ENCODE measurements at regions not wholly inside any gene's neighbourhood (a gene's known extent, or its start where the extent isn't known, plus 50 kb on each side); places are given as distances from the start of the nearest gene placed in this dataset.
"Not testable (repeated sequence)": the region's sequence is repeated elsewhere in the genome, so short reads cannot be mapped to it uniquely, and the experiment has no call there.

GRCh38 chrY:14300775-14301174, 223.6 kb upstream of the NLGN4Y start:
- Mint-ChIP-seq H3K36me3 (ENCODE audit: insufficient read depth) (no peaks in the 10 kb centered on the region), H3K4me1 (ENCODE audit: low read depth) (peaks cover 22% of the 10 kb centered on the region), H3K9me3 (no peaks in the 10 kb centered on the region), H3K27me3 (ENCODE audit: low read depth) (no peaks in the 10 kb centered on the region), H3K4me3 (peak overlapping the region; percentile 8)
- ATAC-seq (peak in 1 of 2 donors; percentile 77), DNase-seq (no peak)

GRCh38 chrY:14301552-14301951, 222.8 kb upstream of the NLGN4Y start:
- no peak for DNase-seq

GRCh38 chrY:14328677-14329345, 195.5 kb upstream of the NLGN4Y start:
- Mint-ChIP-seq H3K4me1 (ENCODE audit: low read depth) (peaks cover 15% of the 10 kb centered on the region), H3K4me3 (no peak overlapping the region), H3K9me3 (no peaks in the 10 kb centered on the region), H3K36me3 (ENCODE audit: insufficient read depth) (no peaks in the 10 kb centered on the region), H3K27me3 (ENCODE audit: low read depth) (no peaks in the 10 kb centered on the region)
- DNase-seq (no peak), ATAC-seq (no peak)

More at GRCh38 chrY:14301552-14301951, 222.8 kb upstream of the NLGN4Y start:
- peak in 1 of 2 donors; percentile 67 for ATAC-seq
- no peak overlapping the region for H3K4me3 Mint-ChIP-seq
- H3K9me3 Mint-ChIP-seq, result no peaks in the 10 kb centered on the region
- no peaks in the 10 kb centered on the region for H3K27me3 Mint-ChIP-seq (ENCODE audit: low read depth)
- H3K4me1 Mint-ChIP-seq (ENCODE audit: low read depth), result peaks cover 22% of the 10 kb centered on the region
- H3K36me3 Mint-ChIP-seq (ENCODE audit: insufficient read depth), result no peaks in the 10 kb centered on the region

- H3K4me3 Mint-ChIP-seq, result no peak overlapping the region
- H3K4me1 Mint-ChIP-seq (ENCODE audit: low read depth), result peaks cover 15% of the 10 kb centered on the region
- H3K9me3 Mint-ChIP-seq, result no peaks in the 10 kb centered on the region
- H3K27me3 Mint-ChIP-seq (ENCODE audit: low read depth), result no peaks in the 10 kb centered on the region
- H3K36me3 Mint-ChIP-seq (ENCODE audit: insufficient read depth), result no peaks in the 10 kb centered on the region
- no peak for DNase-seq
- ATAC-seq, result peak in 1 of 2 donors; percentile 23
Observed at GRCh38 chrY:14330362-14330761, 194.0 kb upstream of the NLGN4Y start.

GRCh38 chrY:14339524-14339923, 184.8 kb upstream of the NLGN4Y start:
- Mint-ChIP-seq H3K4me1 (ENCODE audit: low read depth) (peaks cover 48% of the 10 kb centered on the region), H3K9me3 (no peaks in the 10 kb centered on the region), H3K36me3 (ENCODE audit: insufficient read depth) (peaks cover 2% of the 10 kb centered on the region), H3K4me3 (no peak overlapping the region), H3K27me3 (ENCODE audit: low read depth) (no peaks in the 10 kb centered on the region)
- ATAC-seq (no peak), DNase-seq (no peak)

GRCh38 chrY:14340459-14341143, 183.7 kb upstream of the NLGN4Y start:
- Mint-ChIP-seq H3K4me3 (peak overlapping the region; percentile 52), H3K27me3 (ENCODE audit: low read depth) (no peaks in the 10 kb centered on the region), H3K36me3 (ENCODE audit: insufficient read depth) (peaks cover 2% of the 10 kb centered on the region), H3K9me3 (no peaks in the 10 kb centered on the region), H3K4me1 (ENCODE audit: low read depth) (peaks cover 58% of the 10 kb centered on the region)
- ATAC-seq (peak in 1 of 2 donors; percentile 63), DNase-seq (no peak)

GRCh38 chrY:14344648-14345333, 179.5 kb upstream of the NLGN4Y start:
- peaks cover 2% of the 10 kb centered on the region for H3K36me3 Mint-ChIP-seq (ENCODE audit: insufficient read depth)
- no peaks in the 10 kb centered on the region for H3K27me3 Mint-ChIP-seq (ENCODE audit: low read depth)
- H3K9me3 Mint-ChIP-seq, result no peaks in the 10 kb centered on the region
- no peak for DNase-seq
- peak in 1 of 2 donors; percentile 60 for ATAC-seq
- peak overlapping the region; percentile 57 for H3K4me3 Mint-ChIP-seq
- H3K4me1 Mint-ChIP-seq (ENCODE audit: low read depth), result peaks cover 61% of the 10 kb centered on the region

GRCh38 chrY:14351590-14351989, 172.7 kb upstream of the NLGN4Y start:
- no peak overlapping the region for H3K4me3 Mint-ChIP-seq
- no peak for ATAC-seq

GRCh38 chrY:14356154-14356553, 168.2 kb upstream of the NLGN4Y start:
- ATAC-seq (no peak), DNase-seq (no peak)
- Mint-ChIP-seq H3K4me3 (no peak overlapping the region), H3K4me1 (ENCODE audit: low read depth) (peaks cover 2% of the 10 kb centered on the region), H3K36me3 (ENCODE audit: insufficient read depth) (no peaks in the 10 kb centered on the region), H3K9me3 (peaks cover 21% of the 10 kb centered on the region), H3K27me3 (ENCODE audit: low read depth) (peaks cover 2% of the 10 kb centered on the region)

More at GRCh38 chrY:14351590-14351989, 172.7 kb upstream of the NLGN4Y start:
- H3K36me3 Mint-ChIP-seq (ENCODE audit: insufficient read depth), result no peaks in the 10 kb centered on the region
- no peak for DNase-seq
- peaks cover 2% of the 10 kb centered on the region for H3K27me3 Mint-ChIP-seq (ENCODE audit: low read depth)
- H3K4me1 Mint-ChIP-seq (ENCODE audit: low read depth), result peaks cover 16% of the 10 kb centered on the region
- peaks cover 10% of the 10 kb centered on the region for H3K9me3 Mint-ChIP-seq

- H3K36me3 Mint-ChIP-seq (ENCODE audit: insufficient read depth), result no peaks in the 10 kb centered on the region
- H3K4me1 Mint-ChIP-seq (ENCODE audit: low read depth), result peaks cover 2% of the 10 kb centered on the region
- H3K27me3 Mint-ChIP-seq (ENCODE audit: low read depth), result peaks cover 2% of the 10 kb centered on the region
- no peak overlapping the region for H3K4me3 Mint-ChIP-seq
- ATAC-seq (no peak), DNase-seq (no peak)
- peaks cover 18% of the 10 kb centered on the region for H3K9me3 Mint-ChIP-seq
Observed at GRCh38 chrY:14360748-14361500, 163.4 kb upstream of the NLGN4Y start.

GRCh38 chrY:14373608-14374007, 150.7 kb upstream of the NLGN4Y start:
- Mint-ChIP-seq H3K9me3 (no peaks in the 10 kb centered on the region), H3K36me3 (ENCODE audit: insufficient read depth) (no peaks in the 10 kb centered on the region), H3K4me3 (no peak overlapping the region), H3K4me1 (ENCODE audit: low read depth) (no peaks in the 10 kb centered on the region), H3K27me3 (ENCODE audit: low read depth) (no peaks in the 10 kb centered on the region)
- ATAC-seq (no peak), DNase-seq (no peak)

GRCh38 chrY:14378217-14378616, 146.1 kb upstream of the NLGN4Y start:
- peaks cover 2% of the 10 kb centered on the region for H3K27me3 Mint-ChIP-seq (ENCODE audit: low read depth)
- H3K4me1 Mint-ChIP-seq (ENCODE audit: low read depth), result no peaks in the 10 kb centered on the region
- no peak for ATAC-seq
- no peak for DNase-seq
- H3K36me3 Mint-ChIP-seq (ENCODE audit: insufficient read depth), result no peaks in the 10 kb centered on the region
- H3K4me3 Mint-ChIP-seq, result no peak overlapping the region
- no peaks in the 10 kb centered on the region for H3K9me3 Mint-ChIP-seq

GRCh38 chrY:14410549-14411030, 113.7 kb upstream of the NLGN4Y start:
- not testable (repeated sequence) for H3K4me3 Mint-ChIP-seq; H3K4me1 Mint-ChIP-seq (ENCODE audit: low read depth); H3K36me3 Mint-ChIP-seq (ENCODE audit: insufficient read depth); H3K27me3 Mint-ChIP-seq (ENCODE audit: low read depth); H3K9me3 Mint-ChIP-seq; ATAC-seq; DNase-seq

GRCh38 chrY:14411334-14411733, 113.0 kb upstream of the NLGN4Y start:
- Mint-ChIP-seq H3K4me3 (no peak overlapping the region), H3K27me3 (ENCODE audit: low read depth) (peaks cover 2% of the 10 kb centered on the region), H3K9me3 (no peaks in the 10 kb centered on the region), H3K36me3 (ENCODE audit: insufficient read depth) (no peaks in the 10 kb centered on the region), H3K4me1 (ENCODE audit: low read depth) (no peaks in the 10 kb centered on the region)
- no peak for DNase-seq
- no peak for ATAC-seq
